T-helper 1 cell (primary cell): ENCODE measurements at regions not wholly inside any gene's neighbourhood (a gene's known extent, or its start where the extent isn't known, plus 50 kb on each side); places are given as distances from the start of the nearest gene placed in this dataset.

Experiments
- DNase-seq, 5 donors: peaks; one replicate each; pipeline ENCODE4 v3.0.0-alpha.2; 2012 to 2020

GRCh38 chr2:220506466-220506865 is 879.0 kb downstream of the SLC4A3 start:
- DNase-seq = no peak

- DNase-seq = no peak
These were observed 881.8 kb downstream of the SLC4A3 start for GRCh38 chr2:220509096-220509757.

GRCh38 chr2:220509966-220510365 is 882.5 kb downstream of the SLC4A3 start:
- no peak for DNase-seq

- no peak for DNase-seq
These were observed 883.2 kb downstream of the SLC4A3 start for GRCh38 chr2:220510668-220511067.

GRCh38 chr2:220512419-220512818 is 885.0 kb downstream of the SLC4A3 start:
- no peak for DNase-seq

- no peak for DNase-seq
These were observed 886.3 kb downstream of the SLC4A3 start for GRCh38 chr2:220513573-220514288.

GRCh38 chr2:220521551-220521950 is 894.1 kb downstream of the SLC4A3 start:
- no peak for DNase-seq

- DNase-seq = no peak
These were observed 900.8 kb downstream of the SLC4A3 start for GRCh38 chr2:220528180-220528675.

GRCh38 chr2:220531216-220531615 is 903.8 kb downstream of the SLC4A3 start:
- DNase-seq = no peak

GRCh38 chr2:220533485-220533884 is 906.1 kb downstream of the SLC4A3 start:
- DNase-seq = peak in 1 of 5 donors; percentile 32

GRCh38 chr2:220539481-220539880 is 912.1 kb downstream of the SLC4A3 start:
- DNase-seq = no peak

- no peak for DNase-seq
These were observed 916.6 kb downstream of the SLC4A3 start for GRCh38 chr2:220544049-220544448.

GRCh38 chr2:220550995-220551700 is 923.7 kb downstream of the SLC4A3 start:
- no peak for DNase-seq

- no peak for DNase-seq
These were observed 925.5 kb downstream of the SLC4A3 start for GRCh38 chr2:220552790-220553535.

GRCh38 chr2:220555961-220556630 is 928.7 kb downstream of the SLC4A3 start:
- no peak for DNase-seq

- DNase-seq = no peak
These were observed 929.2 kb downstream of the SLC4A3 start for GRCh38 chr2:220556658-220557057.

GRCh38 chr2:220560192-220560591 is 932.8 kb downstream of the SLC4A3 start:
- no peak for DNase-seq

GRCh38 chr2:220562375-220563140 is 935.1 kb downstream of the SLC4A3 start:
- DNase-seq = no peak

GRCh38 chr2:220568296-220568695 is 940.9 kb downstream of the SLC4A3 start:
- no peak for DNase-seq

GRCh38 chr2:220569112-220569897 is 941.9 kb downstream of the SLC4A3 start:
- no peak for DNase-seq

- no peak for DNase-seq
These were observed 945.0 kb downstream of the SLC4A3 start for GRCh38 chr2:220572385-220572784.
